Stimulated activated CD4-positive, alpha-beta T cell treated with anti-CD3 and anti-CD28 coated beads, Interleukin-1b, Interleukin-23, amount 100 ng/mL, for 1 hour (primary cell): ENCODE measurements at regions not wholly inside any gene's neighbourhood (a gene's known extent, or its start where the extent isn't known, plus 50 kb on each side); places are given as distances from the start of the nearest gene placed in this dataset.
"Not testable (repeated sequence)": the region's sequence is repeated elsewhere in the genome, so short reads cannot be mapped to it uniquely, and the experiment has no call there.

Source experiments
- DNase-seq, 2 donors: peaks; one replicate each; pipeline ENCODE4 v3.0.0-alpha.2; 2020; ENCODE audit warnings: low read depth in 2 of 2

- no peak for DNase-seq
Observed at GRCh38 chr7:69190025-69190424, 408.2 kb upstream of the AUTS2 start.

- no peak for DNase-seq
Observed at GRCh38 chr7:69190763-69191162, 407.5 kb upstream of the AUTS2 start.

GRCh38 chr7:69192134-69192533, 406.1 kb upstream of the AUTS2 start:
- no peak for DNase-seq

GRCh38 chr7:69193061-69193460, 405.2 kb upstream of the AUTS2 start:
- DNase-seq: no peak

- DNase-seq: no peak
Observed at GRCh38 chr7:69196593-69196992, 401.7 kb upstream of the AUTS2 start.

GRCh38 chr7:69198250-69198649, 400.0 kb upstream of the AUTS2 start:
- DNase-seq: no peak

- DNase-seq: no peak
Observed at GRCh38 chr7:69199041-69199440, 399.2 kb upstream of the AUTS2 start.

GRCh38 chr7:69199661-69200060, 398.6 kb upstream of the AUTS2 start:
- DNase-seq: no peak

GRCh38 chr7:69203871-69204270, 394.4 kb upstream of the AUTS2 start:
- DNase-seq: no peak

- no peak for DNase-seq
Observed at GRCh38 chr7:69204943-69205342, 393.3 kb upstream of the AUTS2 start.

GRCh38 chr7:69205581-69205980, 392.7 kb upstream of the AUTS2 start:
- DNase-seq: no peak

- DNase-seq: no peak
Observed at GRCh38 chr7:69208276-69208675, 390.0 kb upstream of the AUTS2 start.

- no peak for DNase-seq
Observed at GRCh38 chr7:69208848-69209247, 389.4 kb upstream of the AUTS2 start.

- no peak for DNase-seq
Observed at GRCh38 chr7:69211336-69211735, 386.9 kb upstream of the AUTS2 start.

- no peak for DNase-seq
Observed at GRCh38 chr7:69211739-69212138, 386.5 kb upstream of the AUTS2 start.

GRCh38 chr7:69213878-69214277, 384.4 kb upstream of the AUTS2 start:
- DNase-seq: no peak

- DNase-seq: not testable (repeated sequence)
Observed at GRCh38 chr7:69215516-69215915, 382.8 kb upstream of the AUTS2 start.

- DNase-seq: no peak
Observed at GRCh38 chr7:69217516-69218350, 380.5 kb upstream of the AUTS2 start.

- DNase-seq: no peak
Observed at GRCh38 chr7:69218576-69218975, 379.7 kb upstream of the AUTS2 start.

- DNase-seq: no peak
Observed at GRCh38 chr7:69219381-69219780, 378.9 kb upstream of the AUTS2 start.

GRCh38 chr7:69225259-69225943, 372.9 kb upstream of the AUTS2 start:
- DNase-seq: no peak

GRCh38 chr7:69228212-69228811, 370.0 kb upstream of the AUTS2 start:
- DNase-seq: no peak
